HepG2 (cell line): ENCODE measurements at regions not wholly inside any gene's neighbourhood (a gene's known extent, or its start where the extent isn't known, plus 50 kb on each side); places are given as distances from the start of the nearest gene placed in this dataset.
A peak's percentile ranks its signal among the peaks of the same experiment; 100 is the strongest.

Source experiments
- AGO1 ChIP-seq: fragments of 200-400 bp; formaldehyde crosslinking; IDR thresholded peaks from 2 replicates; pipeline ENCODE4 v1.6.1; 2017; ENCODE audit warnings: mild to moderate bottlenecking, low read depth, low read length, moderate library complexity; ENCODE audit not compliant: poor library complexity, severe bottlenecking
- CBX2 ChIP-seq, 2 experiments: fragments of 200-600 bp in 1 of 2; sonication (generic); formaldehyde crosslinking in 1 of 2; IDR thresholded peaks; 2 replicates each; pipeline versions ENCODE4 v1.7.0 to v1.8.1; 2018 to 2022; ENCODE audit warnings: low read depth in 2 of 2, low read length in 1 of 2, mild to moderate bottlenecking in 1 of 2, missing genetic modification reagents in 1 of 2
- IKZF4 ChIP-seq: sonication (generic); formaldehyde crosslinking; IDR thresholded peaks from 2 replicates; pipeline ENCODE4 v1.5.1; 2020; ENCODE audit warnings: borderline replicate concordance, mild to moderate bottlenecking, low read depth, missing genetic modification reagents; ENCODE audit errors: not compliant biosample characterization
- MAFK ChIP-seq, 2 experiments: IDR thresholded peaks in 1 of 2; conservative IDR thresholded peaks in 1 of 2; 2 replicates each; pipeline ENCODE4 v1.6.1; 2011; ENCODE audit warnings: improper control_type of control experiment in 2 of 2, low read length in 2 of 2
- POGZ ChIP-seq: sonication (generic); formaldehyde crosslinking; IDR thresholded peaks from 2 replicates; pipeline ENCODE4 v1.4.0; 2020; ENCODE audit warnings: mild to moderate bottlenecking, missing genetic modification reagents
- ZFP37 ChIP-seq: sonication (generic); formaldehyde crosslinking; IDR thresholded peaks from 2 replicates; pipeline ENCODE4 v1.4.0; 2020; ENCODE audit warnings: missing genetic modification reagents, borderline replicate concordance
- ZFX ChIP-seq: sonication (generic); formaldehyde crosslinking; IDR thresholded peaks from 2 replicates; pipeline ENCODE4 v1.4.0; 2020; ENCODE audit warnings: mild to moderate bottlenecking, low read depth, missing genetic modification reagents, moderate library complexity
- ZFY ChIP-seq: sonication (generic); formaldehyde crosslinking; IDR thresholded peaks from 2 replicates; pipeline ENCODE4 v1.4.0; 2020; ENCODE audit warnings: missing genetic modification reagents
- ZNF3 ChIP-seq: IDR thresholded peaks from 2 replicates; pipeline ENCODE4 v1.7.0; 2017; ENCODE audit warnings: inconsistent platforms
- ZNF550 ChIP-seq: sonication (generic); formaldehyde crosslinking; IDR thresholded peaks from 2 replicates; pipeline ENCODE4 v1.4.0; 2020; ENCODE audit warnings: mild to moderate bottlenecking, missing genetic modification reagents, borderline replicate concordance
- ZNF616 ChIP-seq: sonication (generic); formaldehyde crosslinking; IDR thresholded peaks from 2 replicates; pipeline ENCODE4 v1.5.0; 2020; ENCODE audit warnings: low read depth, mild to moderate bottlenecking, missing genetic modification reagents
- ZNF724P ChIP-seq: sonication (generic); formaldehyde crosslinking; IDR thresholded peaks from 2 replicates; pipeline ENCODE4 v1.8.0; 2022; ENCODE audit warnings: missing genetic modification reagents, borderline replicate concordance
- ZNF768 ChIP-seq: sonication (generic); formaldehyde crosslinking; IDR thresholded peaks from 2 replicates; pipeline ENCODE4 v1.4.0; 2020; ENCODE audit warnings: missing genetic modification reagents
- TF ChIP-seq, protein P1 (sequence below): sonication (generic); formaldehyde crosslinking; IDR thresholded peaks from 2 replicates; pipeline ENCODE4 v1.5.0; 2020; ENCODE audit warnings: missing genetic modification reagents
- TF ChIP-seq, protein P2 (sequence below): sonication (generic); formaldehyde crosslinking; IDR thresholded peaks from 2 replicates; pipeline ENCODE4 v1.4.0; 2020; ENCODE audit warnings: missing genetic modification reagents
- TF ChIP-seq, protein P3 (sequence below): sonication (generic); formaldehyde crosslinking; conservative IDR thresholded peaks from 2 replicates; pipeline ENCODE4 v1.4.0; 2020; ENCODE audit warnings: missing genetic modification reagents
- TF ChIP-seq, protein P4 (sequence below): sonication (generic); formaldehyde crosslinking; IDR thresholded peaks from 2 replicates; pipeline ENCODE4 v1.4.0; 2020; ENCODE audit warnings: missing genetic modification reagents, borderline replicate concordance
- TF ChIP-seq, protein P5 (sequence below): sonication (generic); formaldehyde crosslinking; IDR thresholded peaks from 2 replicates; pipeline ENCODE4 v1.5.0; 2020; ENCODE audit warnings: missing genetic modification reagents, mild to moderate bottlenecking, borderline replicate concordance

DNA sequence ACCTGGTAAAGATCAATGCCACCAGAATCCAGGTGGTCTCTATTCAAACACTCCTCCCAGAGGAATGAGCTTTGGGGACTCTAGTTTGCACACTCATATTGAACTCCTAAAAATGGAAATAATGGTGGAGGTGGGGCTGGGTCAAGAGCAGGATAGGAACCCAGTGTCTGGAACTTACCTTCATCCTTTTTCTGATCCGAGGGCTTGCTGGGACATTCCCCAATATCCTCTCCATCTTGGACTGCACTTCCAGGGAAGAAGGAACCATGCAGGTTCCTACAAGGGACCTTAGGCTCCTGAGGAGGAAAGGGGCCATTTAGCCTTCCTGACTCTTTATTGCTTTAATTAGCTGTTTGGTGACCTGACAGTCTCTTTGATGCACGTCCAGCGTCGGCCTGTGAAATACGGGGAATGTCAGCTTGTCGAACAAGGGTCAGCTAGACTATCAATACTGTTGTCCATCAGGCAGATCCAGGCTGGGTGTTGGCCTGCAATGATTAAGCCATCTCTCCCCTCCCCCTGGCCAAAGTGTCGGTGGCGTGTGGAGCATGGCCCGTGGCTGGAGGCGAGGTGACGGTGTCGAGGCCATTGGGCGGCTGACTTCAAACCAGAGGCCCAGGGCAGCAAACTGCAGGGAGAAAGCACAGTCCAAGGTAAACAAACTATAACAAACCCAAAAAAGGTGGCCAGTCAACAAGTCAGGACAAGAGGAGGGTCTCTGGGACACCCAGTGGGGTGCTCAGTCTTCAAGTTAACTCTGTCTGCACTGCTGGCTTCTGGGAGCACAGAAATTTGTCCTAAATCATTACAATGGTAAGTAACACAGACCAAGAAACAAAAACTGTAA, 405.2 kb upstream of the TBX3 start (continued):
- TF ChIP-seq ZFP37 (CRISPR knock-in tag) (no peak), ZNF550 (no peak), CBX2 (IDR thresholded peaks at IDR 0.05; ENCODE audit: low read depth, low read length) (no peak), CBX2 (CRISPR knock-in tag; IDR thresholded peaks at IDR 0.05; ENCODE audit: low read depth) (no peak), POGZ (CRISPR knock-in tag) (peak; percentile 93), IKZF4 (CRISPR knock-in tag) (peak; percentile 80), ZNF3 (CRISPR knock-in tag) (no peak), ZFX (CRISPR knock-in tag) (peak; percentile 87), ZFY (CRISPR knock-in tag) (peak; percentile 72), ZNF724P (CRISPR knock-in tag) (peak; percentile 77), ZNF768 (CRISPR knock-in tag) (peak; percentile 68; the same call in 1 of the 2 replicates), AGO1 (no peak), MAFK (conservative IDR thresholded peaks at IDR 0.05 in 1 of 2, IDR thresholded peaks at IDR 0.05 in 1 of 2; ENCODE audit: low read length in 2 of 2) (no peak), ZNF616 (CRISPR knock-in tag) (peak; percentile 92)
- TF ChIP-seq, protein P1, sequence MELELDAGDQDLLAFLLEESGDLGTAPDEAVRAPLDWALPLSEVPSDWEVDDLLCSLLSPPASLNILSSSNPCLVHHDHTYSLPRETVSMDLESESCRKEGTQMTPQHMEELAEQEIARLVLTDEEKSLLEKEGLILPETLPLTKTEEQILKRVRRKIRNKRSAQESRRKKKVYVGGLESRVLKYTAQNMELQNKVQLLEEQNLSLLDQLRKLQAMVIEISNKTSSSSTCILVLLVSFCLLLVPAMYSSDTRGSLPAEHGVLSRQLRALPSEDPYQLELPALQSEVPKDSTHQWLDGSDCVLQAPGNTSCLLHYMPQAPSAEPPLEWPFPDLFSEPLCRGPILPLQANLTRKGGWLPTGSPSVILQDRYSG, result no peak
- TF ChIP-seq, protein P2, sequence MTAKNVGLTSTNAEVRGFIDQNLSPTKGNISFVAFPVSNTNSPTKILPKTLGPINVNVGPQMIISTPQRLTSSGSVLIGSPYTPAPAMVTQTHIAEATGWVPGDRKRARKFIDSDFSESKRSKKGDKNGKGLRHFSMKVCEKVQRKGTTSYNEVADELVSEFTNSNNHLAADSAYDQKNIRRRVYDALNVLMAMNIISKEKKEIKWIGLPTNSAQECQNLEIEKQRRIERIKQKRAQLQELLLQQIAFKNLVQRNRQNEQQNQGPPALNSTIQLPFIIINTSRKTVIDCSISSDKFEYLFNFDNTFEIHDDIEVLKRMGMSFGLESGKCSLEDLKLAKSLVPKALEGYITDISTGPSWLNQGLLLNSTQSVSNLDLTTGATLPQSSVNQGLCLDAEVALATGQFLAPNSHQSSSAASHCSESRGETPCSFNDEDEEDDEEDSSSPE, result peak; percentile 67; the same call in 1 of the 2 replicates
- TF ChIP-seq, protein P3, sequence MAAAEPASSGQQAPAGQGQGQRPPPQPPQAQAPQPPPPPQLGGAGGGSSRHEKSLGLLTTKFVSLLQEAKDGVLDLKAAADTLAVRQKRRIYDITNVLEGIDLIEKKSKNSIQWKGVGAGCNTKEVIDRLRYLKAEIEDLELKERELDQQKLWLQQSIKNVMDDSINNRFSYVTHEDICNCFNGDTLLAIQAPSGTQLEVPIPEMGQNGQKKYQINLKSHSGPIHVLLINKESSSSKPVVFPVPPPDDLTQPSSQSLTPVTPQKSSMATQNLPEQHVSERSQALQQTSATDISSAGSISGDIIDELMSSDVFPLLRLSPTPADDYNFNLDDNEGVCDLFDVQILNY (CRISPR knock-in tag), result no peak
- TF ChIP-seq, protein P4, sequence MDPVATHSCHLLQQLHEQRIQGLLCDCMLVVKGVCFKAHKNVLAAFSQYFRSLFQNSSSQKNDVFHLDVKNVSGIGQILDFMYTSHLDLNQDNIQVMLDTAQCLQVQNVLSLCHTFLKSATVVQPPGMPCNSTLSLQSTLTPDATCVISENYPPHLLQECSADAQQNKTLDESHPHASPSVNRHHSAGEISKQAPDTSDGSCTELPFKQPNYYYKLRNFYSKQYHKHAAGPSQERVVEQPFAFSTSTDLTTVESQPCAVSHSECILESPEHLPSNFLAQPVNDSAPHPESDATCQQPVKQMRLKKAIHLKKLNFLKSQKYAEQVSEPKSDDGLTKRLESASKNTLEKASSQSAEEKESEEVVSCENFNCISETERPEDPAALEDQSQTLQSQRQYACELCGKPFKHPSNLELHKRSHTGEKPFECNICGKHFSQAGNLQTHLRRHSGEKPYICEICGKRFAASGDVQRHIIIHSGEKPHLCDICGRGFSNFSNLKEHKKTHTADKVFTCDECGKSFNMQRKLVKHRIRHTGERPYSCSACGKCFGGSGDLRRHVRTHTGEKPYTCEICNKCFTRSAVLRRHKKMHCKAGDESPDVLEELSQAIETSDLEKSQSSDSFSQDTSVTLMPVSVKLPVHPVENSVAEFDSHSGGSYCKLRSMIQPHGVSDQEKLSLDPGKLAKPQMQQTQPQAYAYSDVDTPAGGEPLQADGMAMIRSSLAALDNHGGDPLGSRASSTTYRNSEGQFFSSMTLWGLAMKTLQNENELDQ, result no peak
- TF ChIP-seq, protein P5, sequence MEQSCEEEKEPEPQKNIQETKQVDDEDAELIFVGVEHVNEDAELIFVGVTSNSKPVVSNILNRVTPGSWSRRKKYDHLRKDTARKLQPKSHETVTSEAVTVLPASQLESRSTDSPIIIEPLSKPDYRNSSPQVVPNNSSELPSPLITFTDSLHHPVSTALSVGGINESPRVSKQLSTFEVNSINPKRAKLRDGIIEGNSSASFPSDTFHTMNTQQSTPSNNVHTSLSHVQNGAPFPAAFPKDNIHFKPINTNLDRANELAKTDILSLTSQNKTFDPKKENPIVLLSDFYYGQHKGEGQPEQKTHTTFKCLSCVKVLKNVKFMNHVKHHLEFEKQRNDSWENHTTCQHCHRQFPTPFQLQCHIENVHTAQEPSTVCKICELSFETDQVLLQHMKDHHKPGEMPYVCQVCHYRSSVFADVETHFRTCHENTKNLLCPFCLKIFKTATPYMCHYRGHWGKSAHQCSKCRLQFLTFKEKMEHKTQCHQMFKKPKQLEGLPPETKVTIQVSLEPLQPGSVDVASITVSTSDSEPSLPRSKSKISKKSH (CRISPR knock-in tag), result peak; percentile 83; the same call in 1 of the 2 replicates
